ENCODE measurements at regions not wholly inside any gene's neighbourhood (a gene's known extent, or its start where the extent isn't known, plus 50 kb on each side); places are given as distances from the start of the nearest gene placed in this dataset.

DNA sequence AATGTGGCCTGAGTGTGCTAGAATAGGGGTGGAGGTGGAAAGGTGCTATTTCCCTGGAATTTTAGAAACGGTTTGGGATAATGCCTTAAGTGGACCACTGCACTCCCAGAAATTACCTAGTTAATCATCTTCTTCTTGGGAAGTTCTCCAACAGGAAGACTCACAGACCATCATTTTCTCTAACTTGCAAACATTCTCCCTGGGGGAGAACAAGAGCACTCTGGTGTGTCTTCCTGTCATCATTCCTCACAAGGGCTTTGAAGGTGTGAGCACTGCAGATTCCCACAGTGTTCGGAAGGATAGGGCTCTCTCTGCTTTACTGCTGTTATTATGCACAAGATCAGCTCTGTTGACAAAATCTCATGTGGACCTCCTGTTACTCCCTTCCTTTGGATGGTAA, 54.9 kb upstream of the TSPAN2 start:
- no peak for TF ChIP-seq CTCF (IDR thresholded peaks at IDR 0.05)
- no peak for TF ChIP-seq POLR2A (IDR thresholded peaks at IDR 0.05)

Measured in esophagus squamous epithelium (tissue), 4 donors.